Right cardiac atrium (tissue), 5 donors: ENCODE measurements at regions not wholly inside any gene's neighbourhood (a gene's known extent, or its start where the extent isn't known, plus 50 kb on each side); places are given as distances from the start of the nearest gene placed in this dataset.
"Not testable (repeated sequence)": the region's sequence is repeated elsewhere in the genome, so short reads cannot be mapped to it uniquely, and the experiment has no call there.

Source experiments
- ATAC-seq, 2 donors: fragments of 200-7000 bp; cut with Tn5 transposase; one replicate each; pipeline versions ENCODE4 v1.8.0 to v1.9.1; 2020; ENCODE audit warnings: moderate library complexity in 2 of 2, mild to moderate bottlenecking in 1 of 2
- DNase-seq, 3 donors: peaks; one replicate each; pipeline ENCODE4 v3.0.0-alpha.2; 2020
- H3K27ac ChIP-seq: one replicate; pipeline ENCODE4 v1.5.1; 2013; ENCODE audit warnings: mild to moderate bottlenecking, low read length, control low read depth, moderate library complexity
- H3K27me3 ChIP-seq: one replicate; pipeline ENCODE4 v1.6.1; 2013; ENCODE audit not compliant: control insufficient read depth, insufficient read depth
- H3K4me1 ChIP-seq: one replicate; pipeline ENCODE4 v1.6.1; 2013; ENCODE audit warnings: low read length; ENCODE audit not compliant: control insufficient read depth, insufficient read depth
- H3K4me3 ChIP-seq: one replicate; pipeline ENCODE4 v1.5.1; 2013; ENCODE audit warnings: low read length, control low read depth
- H3K9me3 ChIP-seq: one replicate; pipeline ENCODE4 v1.6.1; 2013; ENCODE audit warnings: low read length; ENCODE audit not compliant: control insufficient read depth
- WGBS: extraction: QIAGEN DNeasy Blood & Tissue Kit; methylation state at CpG from one replicate; pipeline ENCODE4 v1.1.7; 2013; 5-methylcytosine and 5-hydroxymethylcytosine counted together
- intact Hi-C, 4 donors: fragments of 100-400 bp; cut with DNase I; formaldehyde crosslinking; loops; one replicate each; pipeline versions ENCODE4 v1.11.0 to v1.14.0; 2022 to 2023
- donor health status: healthy with polysubstance abuse.
- donor health status: DM: no; HTN: yes; CAD: no.
- donor health status: DM: no; HTN: no; CAD: no.
- donor health status: DM: no; HTN: yes; CAD: no; lungs with severe emphysema.
- donor health status: DM: yes; HTN: yes; CAD: no.

GRCh38 chr18:28458751-28459150 is 281.8 kb upstream of the CDH2 start:
- ATAC-seq = no peak
- intact Hi-C loops = no loop called here
- WGBS = 78% methylated on average over 1 of the region's 1 CpG
- Histone ChIP-seq H3K4me1 (no peaks in the 10 kb centered on the region), H3K4me3 (no peak overlapping the region), H3K27ac (no peak overlapping the region), H3K27me3 (no peaks in the 10 kb centered on the region), H3K9me3 (no peaks in the 10 kb centered on the region)
- no peak for DNase-seq

- no peak overlapping the region for H3K4me3 ChIP-seq
- DNase-seq = no peak
- intact Hi-C loops = no loop called here
These were observed 280.9 kb upstream of the CDH2 start for GRCh38 chr18:28457784-28458183.

GRCh38 chr18:28455971-28456370 is 279.0 kb upstream of the CDH2 start:
- Histone ChIP-seq H3K27ac (no peak overlapping the region), H3K4me3 (no peak overlapping the region), H3K4me1 (no peaks in the 10 kb centered on the region), H3K9me3 (no peaks in the 10 kb centered on the region), H3K27me3 (no peaks in the 10 kb centered on the region)
- DNase-seq (no peak), ATAC-seq (no peak)
- WGBS = 85% methylated on average over 2 of the region's 2 CpGs
- intact Hi-C loops = no loop called here

More at GRCh38 chr18:28457784-28458183, 280.9 kb upstream of the CDH2 start:
- Histone ChIP-seq H3K27ac (no peak overlapping the region), H3K27me3 (no peaks in the 10 kb centered on the region), H3K9me3 (no peaks in the 10 kb centered on the region), H3K4me1 (no peaks in the 10 kb centered on the region)
- WGBS = 83% methylated on average over 2 of the region's 2 CpGs
- ATAC-seq = no peak

- intact Hi-C loops = no loop called here
- ATAC-seq (no peak), DNase-seq (no peak)
- no peaks in the 10 kb centered on the region for H3K4me1 ChIP-seq
- H3K4me3 ChIP-seq = no peak overlapping the region
- no peak overlapping the region for H3K27ac ChIP-seq
- H3K27me3 ChIP-seq = no peaks in the 10 kb centered on the region
- no peaks in the 10 kb centered on the region for H3K9me3 ChIP-seq
These were observed 262.9 kb upstream of the CDH2 start for GRCh38 chr18:28439870-28440269.

GRCh38 chr18:28438381-28438780 is 261.5 kb upstream of the CDH2 start:
- no peak overlapping the region for H3K4me3 ChIP-seq
- no peak overlapping the region for H3K27ac ChIP-seq
- DNase-seq (no peak), ATAC-seq (no peak)
- H3K4me1 ChIP-seq = no peaks in the 10 kb centered on the region
- intact Hi-C loops = no loop called here
- H3K27me3 ChIP-seq = no peaks in the 10 kb centered on the region
- H3K9me3 ChIP-seq = no peaks in the 10 kb centered on the region
- WGBS = 76% methylated on average over 2 of the region's 2 CpGs

GRCh38 chr18:28432339-28432738 is 255.4 kb upstream of the CDH2 start:
- Histone ChIP-seq H3K27ac (no peak overlapping the region), H3K4me1 (no peaks in the 10 kb centered on the region), H3K9me3 (no peaks in the 10 kb centered on the region), H3K27me3 (no peaks in the 10 kb centered on the region), H3K4me3 (no peak overlapping the region)
- no peak for DNase-seq
- 46% methylated on average over 5 of the region's 5 CpGs for WGBS
- intact Hi-C loops = no loop called here
- ATAC-seq = no peak

- Histone ChIP-seq H3K27ac (no peak overlapping the region), H3K4me1 (no peaks in the 10 kb centered on the region), H3K27me3 (no peaks in the 10 kb centered on the region), H3K4me3 (no peak overlapping the region), H3K9me3 (no peaks in the 10 kb centered on the region)
- 85% methylated on average over 5 of the region's 5 CpGs for WGBS
- no peak for DNase-seq
- intact Hi-C loops = no loop called here
- no peak for ATAC-seq
These were observed 249.0 kb upstream of the CDH2 start for GRCh38 chr18:28425886-28426285.

- Histone ChIP-seq H3K4me1 (no peaks in the 10 kb centered on the region), H3K9me3 (no peaks in the 10 kb centered on the region), H3K4me3 (no peak overlapping the region), H3K27me3 (no peaks in the 10 kb centered on the region), H3K27ac (no peak overlapping the region)
- ATAC-seq (no peak), DNase-seq (no peak)
- WGBS = 71% methylated on average over 2 of the region's 2 CpGs
- intact Hi-C loops = no loop called here
These were observed 245.6 kb upstream of the CDH2 start for GRCh38 chr18:28422577-28422976.

GRCh38 chr18:28421950-28422349 is 245.0 kb upstream of the CDH2 start:
- H3K4me1 ChIP-seq, H3K9me3 ChIP-seq, H3K27ac ChIP-seq, H3K4me3 ChIP-seq, intact Hi-C loops, DNase-seq, ATAC-seq, H3K27me3 ChIP-seq: not testable (repeated sequence)
- WGBS = 88% methylated on average over 16 of the region's 17 CpGs

- Histone ChIP-seq H3K4me1 (no peaks in the 10 kb centered on the region), H3K27ac (no peak overlapping the region), H3K9me3 (no peaks in the 10 kb centered on the region), H3K4me3 (no peak overlapping the region), H3K27me3 (no peaks in the 10 kb centered on the region)
- intact Hi-C loops = no loop called here
- 87% methylated on average over 3 of the region's 3 CpGs for WGBS
- DNase-seq (no peak), ATAC-seq (no peak)
These were observed 235.6 kb upstream of the CDH2 start for GRCh38 chr18:28412521-28412920.

GRCh38 chr18:28411806-28412205 is 234.9 kb upstream of the CDH2 start:
- Histone ChIP-seq H3K9me3 (no peaks in the 10 kb centered on the region), H3K4me1 (no peaks in the 10 kb centered on the region), H3K27me3 (no peaks in the 10 kb centered on the region), H3K4me3 (no peak overlapping the region), H3K27ac (no peak overlapping the region)
- peak; percentile 93 to 97 for ATAC-seq
- intact Hi-C loops = no loop called here
- peak; percentile 57 to 82 (median 74) for DNase-seq
- 27% methylated on average over 2 of the region's 2 CpGs for WGBS

- intact Hi-C loops = no loop called here
- WGBS = 65% methylated on average over 1 of the region's 1 CpG
- ATAC-seq = no peak
- Histone ChIP-seq H3K27ac (no peak overlapping the region), H3K4me3 (no peak overlapping the region), H3K27me3 (no peaks in the 10 kb centered on the region), H3K9me3 (no peaks in the 10 kb centered on the region), H3K4me1 (no peaks in the 10 kb centered on the region)
- no peak for DNase-seq
These were observed 232.9 kb upstream of the CDH2 start for GRCh38 chr18:28409811-28410210.
